H9 (cell line): ENCODE measurements at regions not wholly inside any gene's neighbourhood (a gene's known extent, or its start where the extent isn't known, plus 50 kb on each side); places are given as distances from the start of the nearest gene placed in this dataset.
"Not testable (repeated sequence)": the region's sequence is repeated elsewhere in the genome, so short reads cannot be mapped to it uniquely, and the experiment has no call there.

ENCODE experiments used
- DNase-seq: peaks from one replicate; pipeline ENCODE4 v3.0.0-alpha.2; 2017
- H2AFZ ChIP-seq: one replicate; pipeline ENCODE4 v1.6.1; 2013; ENCODE audit warnings: mild to moderate bottlenecking, low read length, control low read depth, moderate library complexity
- H2AK5ac ChIP-seq: 2 replicates; pipeline ENCODE4 v1.6.1; 2013; ENCODE audit warnings: low read length, control low read depth, mixed read lengths; ENCODE audit not compliant: insufficient read length
- H2BK120ac ChIP-seq: one replicate; pipeline ENCODE4 v1.6.1; 2013; ENCODE audit warnings: low read depth, mild to moderate bottlenecking, low read length, control low read depth, inconsistent platforms; ENCODE audit not compliant: poor library complexity, severe bottlenecking
- H2BK12ac ChIP-seq: 2 replicates; pipeline ENCODE4 v1.6.1; 2013; ENCODE audit warnings: low read length, control low read depth, mixed read lengths, low read depth; ENCODE audit not compliant: insufficient read length
- H2BK15ac ChIP-seq: 2 replicates; pipeline ENCODE4 v1.6.1; 2013; ENCODE audit warnings: low read depth, low read length, control low read depth
- H2BK20ac ChIP-seq: one replicate; pipeline ENCODE4 v1.6.1; 2013; ENCODE audit warnings: low read depth, mild to moderate bottlenecking, low read length, control low read depth, inconsistent platforms; ENCODE audit not compliant: poor library complexity, severe bottlenecking
- H2BK5ac ChIP-seq: 2 replicates; pipeline ENCODE4 v1.6.1; 2013; ENCODE audit warnings: low read length, control low read depth, mixed read lengths; ENCODE audit not compliant: insufficient read length
- H3K14ac ChIP-seq: 2 replicates; pipeline ENCODE4 v1.6.1; 2013; ENCODE audit warnings: low read length, control low read depth; ENCODE audit not compliant: insufficient read depth
- H3K18ac ChIP-seq: 2 replicates; pipeline ENCODE4 v1.6.1; 2013; ENCODE audit warnings: low read depth, mild to moderate bottlenecking, mixed read lengths, low read length, control low read depth; ENCODE audit not compliant: insufficient read length
- H3K23ac ChIP-seq: 2 replicates; pipeline ENCODE4 v1.6.1; 2013; ENCODE audit warnings: low read length, control low read depth, mixed read lengths, low read depth; ENCODE audit not compliant: insufficient read length
- H3K23me2 ChIP-seq: 2 replicates; pipeline ENCODE4 v1.6.1; 2013; ENCODE audit warnings: low read depth, mild to moderate bottlenecking, mixed read lengths, low read length, control low read depth; ENCODE audit not compliant: insufficient read length, poor library complexity, severe bottlenecking
- H3K27ac ChIP-seq: 2 replicates; pipeline ENCODE4 v1.5.1; 2013; ENCODE audit warnings: low read length, control low read depth, mixed read lengths, low read depth; ENCODE audit not compliant: insufficient read length
- H3K27me3 ChIP-seq: 2 replicates; pipeline ENCODE4 v1.6.1; 2013; ENCODE audit warnings: low read length, control low read depth, inconsistent platforms; ENCODE audit not compliant: insufficient read depth
- H3K4ac ChIP-seq: 2 replicates; pipeline ENCODE4 v1.6.1; 2013; ENCODE audit warnings: low read depth, mild to moderate bottlenecking, control low read depth, inconsistent platforms, low read length, moderate library complexity
- H3K4me1 ChIP-seq: 2 replicates; pipeline ENCODE4 v1.6.1; 2013; ENCODE audit warnings: low read length, control low read depth, inconsistent platforms; ENCODE audit not compliant: insufficient read depth
- H3K4me2 ChIP-seq: 2 replicates; pipeline ENCODE4 v1.6.1; 2013; ENCODE audit warnings: low read length, control low read depth, mixed read lengths; ENCODE audit not compliant: insufficient read length, insufficient read depth
- H3K56ac ChIP-seq: 2 replicates; pipeline ENCODE4 v1.6.1; 2013; ENCODE audit warnings: low read depth, mild to moderate bottlenecking, mixed read lengths, low read length, control low read depth; ENCODE audit not compliant: insufficient read length
- H3K79me1 ChIP-seq: 2 replicates; pipeline ENCODE4 v1.6.1; 2013; ENCODE audit warnings: low read depth, mild to moderate bottlenecking, moderate library complexity, low read length, control low read depth, inconsistent platforms; ENCODE audit not compliant: insufficient read depth, poor library complexity, severe bottlenecking
- H3K79me2 ChIP-seq: 2 replicates; pipeline ENCODE4 v1.6.1; 2013; ENCODE audit warnings: low read length, control low read depth, inconsistent platforms; ENCODE audit not compliant: insufficient read depth
- H3K9ac ChIP-seq: 2 replicates; pipeline ENCODE4 v1.6.1; 2013; ENCODE audit warnings: low read length, control low read depth, mixed read lengths; ENCODE audit not compliant: insufficient read length; ENCODE audit errors: extremely low read depth
- H3K9me3 ChIP-seq: one replicate; pipeline ENCODE4 v1.6.1; 2013; ENCODE audit warnings: low read depth, low read length, inconsistent platforms; ENCODE audit not compliant: control insufficient read depth
- H3T11ph ChIP-seq: one replicate; pipeline ENCODE4 v1.6.1; 2013; ENCODE audit warnings: mild to moderate bottlenecking, low read length, control low read depth, inconsistent platforms
- H4K20me1 ChIP-seq: one replicate; pipeline ENCODE4 v1.6.1; 2013; ENCODE audit not compliant: control insufficient read depth, insufficient read length, insufficient read depth
- H4K5ac ChIP-seq: 2 replicates; pipeline ENCODE4 v1.6.1; 2013; ENCODE audit warnings: low read depth, mild to moderate bottlenecking, mixed read lengths, low read length, control low read depth; ENCODE audit not compliant: insufficient read length
- H4K8ac ChIP-seq: replicated peaks from 2 replicates; pipeline ENCODE4 v1.6.1; 2013; ENCODE audit warnings: low read length, control low read depth, mixed read lengths, low read depth; ENCODE audit not compliant: insufficient read length
- H4K91ac ChIP-seq: 2 replicates; pipeline ENCODE4 v1.6.1; 2013; ENCODE audit warnings: low read depth, mild to moderate bottlenecking, moderate library complexity, mixed read lengths, low read length, control low read depth; ENCODE audit not compliant: insufficient read length
- H3K27ac Mint-ChIP-seq, 3 experiments: 2 replicates in 2 of 3; 3 replicates in 1 of 3; pipeline ENCODE4 v1.8.0; 2020 to 2021; ENCODE audit warnings: mixed read lengths in 3 of 3, mild to moderate bottlenecking in 1 of 3, moderate library complexity in 1 of 3
- H3K27me3 Mint-ChIP-seq: 2 replicates; pipeline ENCODE4 v1.8.0; 2021; ENCODE audit warnings: low read depth, mild to moderate bottlenecking, moderate library complexity, mixed read lengths
- H3K36me3 Mint-ChIP-seq, 3 experiments: 2 replicates in 2 of 3; 3 replicates in 1 of 3; pipeline ENCODE4 v1.8.0; 2020 to 2021; ENCODE audit warnings: low read depth in 3 of 3, mixed read lengths in 3 of 3; ENCODE audit not compliant: insufficient read depth in 1 of 3
- H3K4me1 Mint-ChIP-seq, 2 experiments: 2 replicates each; pipeline ENCODE4 v1.8.0; 2020; ENCODE audit warnings: mixed read lengths in 2 of 2
- H3K4me3 Mint-ChIP-seq, 2 experiments: 2 replicates in 1 of 2; 3 replicates in 1 of 2; pipeline ENCODE4 v1.8.0; 2020 to 2021; ENCODE audit warnings: mild to moderate bottlenecking in 2 of 2, mixed read lengths in 2 of 2, moderate library complexity in 1 of 2
- H3K9me3 Mint-ChIP-seq, 2 experiments: 2 replicates in 1 of 2; 3 replicates in 1 of 2; pipeline ENCODE4 v1.8.0; 2020; ENCODE audit warnings: mild to moderate bottlenecking in 2 of 2, mixed read lengths in 2 of 2, moderate library complexity in 1 of 2
- CTCF ChIP-seq: fragments of 200-600 bp; sonication (generic); conservative IDR thresholded peaks from 3 replicates; pipeline ENCODE4 v1.8.0; 2021; ENCODE audit warnings: antibody characterized with exemption, mild to moderate bottlenecking
- WGBS: extraction: QIAGEN DNeasy Blood & Tissue Kit; methylation state at CpG from one replicate; pipeline ENCODE4 v1.1.7; 2013; ENCODE audit warnings: missing lambda C conversion rate, low lambda C conversion rate, mixed read lengths; ENCODE audit not compliant: insufficient read length; ENCODE audit errors: extremely low coverage; 5-methylcytosine and 5-hydroxymethylcytosine counted together

DNA sequence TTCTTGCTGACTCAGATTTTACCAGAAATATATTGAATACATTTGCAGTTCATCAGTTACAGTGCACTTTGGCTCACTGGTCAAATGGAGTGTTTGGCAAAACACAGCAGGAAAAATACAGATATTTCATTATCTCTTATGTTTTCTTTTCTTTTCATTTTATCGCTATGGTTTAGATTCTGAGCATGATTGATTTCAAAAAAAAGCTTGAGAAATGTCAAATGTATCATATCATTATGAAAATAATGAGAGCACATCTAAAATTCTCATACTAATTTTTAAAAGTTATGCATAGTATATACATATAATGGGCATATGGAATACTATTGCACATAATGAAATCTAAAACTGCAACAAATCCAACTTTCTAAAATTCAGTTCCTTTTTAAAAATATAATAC, 593.8 kb upstream of the PCDH7 start:
- H3K9me3 Mint-ChIP-seq = no peaks in the 10 kb centered on the region

GRCh38 chr4:30148828-30149227, 571.3 kb upstream of the PCDH7 start:
- H3K36me3 Mint-ChIP-seq, H3K27me3 Mint-ChIP-seq, H2BK120ac ChIP-seq, H3K23me2 ChIP-seq, H3K27me3 ChIP-seq, H3K14ac ChIP-seq, H3K9me3 Mint-ChIP-seq, H3K56ac ChIP-seq, H3T11ph ChIP-seq, H4K5ac ChIP-seq, H3K79me1 ChIP-seq, H4K8ac ChIP-seq, H2BK12ac ChIP-seq, H2AFZ ChIP-seq, H3K18ac ChIP-seq, H3K4me2 ChIP-seq, H3K23ac ChIP-seq, H2BK20ac ChIP-seq, H4K20me1 ChIP-seq, H2BK15ac ChIP-seq, H2AK5ac ChIP-seq, H3K9ac ChIP-seq, H3K4me1 ChIP-seq, H3K4ac ChIP-seq, H3K4me3 Mint-ChIP-seq, H3K79me2 ChIP-seq, H3K9me3 ChIP-seq, H4K91ac ChIP-seq: not testable (repeated sequence)
- no CpG with 5 or more reads among the region's 5 CpGs for WGBS
- H3K4me1 Mint-ChIP-seq = peaks cover 30 to 37% of the 10 kb centered on the region in 2 experiments
- DNase-seq = peak; percentile 75
- Histone ChIP-seq H3K27ac (peak overlapping the region; percentile 98), H2BK5ac (peak overlapping the region; percentile 12)
- H3K27ac Mint-ChIP-seq = peak overlapping the region; percentile 69 to 91 (median 84)

More for the DNA sequence above, 593.8 kb upstream of the PCDH7 start:
- H2BK120ac ChIP-seq = no peak overlapping the region
- WGBS = no CpG with 5 or more reads among the region's 1 CpG
- H3K23me2 ChIP-seq = no peaks in the 10 kb centered on the region
- no peak overlapping the region for H2BK15ac ChIP-seq
- H4K8ac ChIP-seq = no peak overlapping the region
- no peaks in the 10 kb centered on the region for H3K4me1 Mint-ChIP-seq
- H3K27me3 Mint-ChIP-seq = no peaks in the 10 kb centered on the region
- H3K14ac ChIP-seq = no peak overlapping the region
- H3K9me3 ChIP-seq = no peaks in the 10 kb centered on the region
- DNase-seq = no peak
- H4K91ac ChIP-seq = no peak overlapping the region
- H3K36me3 Mint-ChIP-seq = no peaks in the 10 kb centered on the region
- H3K4me2 ChIP-seq = no peak overlapping the region
- H2BK12ac ChIP-seq = no peak overlapping the region
- H3K79me2 ChIP-seq = no peaks in the 10 kb centered on the region
- H3K27ac ChIP-seq = no peak overlapping the region
- H3T11ph ChIP-seq = no peak overlapping the region
- H2AK5ac ChIP-seq = no peak overlapping the region
- TF ChIP-seq CTCF = no peak
- H2BK20ac ChIP-seq = no peak overlapping the region
- H3K79me1 ChIP-seq = no peaks in the 10 kb centered on the region
- H2BK5ac ChIP-seq = no peak overlapping the region
- no peaks in the 10 kb centered on the region for H3K27me3 ChIP-seq
- H3K4me3 Mint-ChIP-seq = no peak overlapping the region
- H3K4me1 ChIP-seq = no peaks in the 10 kb centered on the region
- no peak overlapping the region for H3K56ac ChIP-seq
- H3K9ac ChIP-seq = no peak overlapping the region
- H3K27ac Mint-ChIP-seq = no peak overlapping the region
- H2AFZ ChIP-seq = no peak overlapping the region
- no peak overlapping the region for H3K23ac ChIP-seq
- no peak overlapping the region for H3K18ac ChIP-seq
- no peaks in the 10 kb centered on the region for H4K20me1 ChIP-seq
- H3K4ac ChIP-seq = no peak overlapping the region
- H4K5ac ChIP-seq = no peak overlapping the region
